MM.1S (cell line): ENCODE measurements at regions not wholly inside any gene's neighbourhood (a gene's known extent, or its start where the extent isn't known, plus 50 kb on each side); places are given as distances from the start of the nearest gene placed in this dataset.

Source experiments
- DNase-seq: peaks from one replicate; pipeline ENCODE4 v3.0.0-alpha.2; 2015
- H2AFZ ChIP-seq: fragments of 300-600 bp; sonication (generic); 2 replicates; pipeline ENCODE4 v1.6.0; 2016; ENCODE audit warnings: antibody characterized with exemption, low read length
- H3F3A ChIP-seq: fragments of 300-600 bp; sonication (generic); 2 replicates; pipeline ENCODE4 v1.6.1; 2016; ENCODE audit warnings: mild to moderate bottlenecking, antibody characterized with exemption, low read length, moderate library complexity, mixed read lengths; ENCODE audit not compliant: insufficient read depth
- H3K27ac ChIP-seq: fragments of 300-600 bp; sonication (generic); 2 replicates; pipeline ENCODE4 v1.5.1; 2016; ENCODE audit warnings: mild to moderate bottlenecking, low read length
- H3K27me3 ChIP-seq: fragments of 300-600 bp; sonication (generic); replicated peaks from 2 replicates; pipeline ENCODE4 v1.6.0; 2016; ENCODE audit warnings: low read length; ENCODE audit not compliant: insufficient read depth
- H3K36me3 ChIP-seq: fragments of 300-600 bp; sonication (generic); replicated peaks from 2 replicates; pipeline ENCODE4 v1.6.1; 2016; ENCODE audit warnings: mild to moderate bottlenecking, low read length, mixed read lengths; ENCODE audit not compliant: insufficient read depth
- H3K4me1 ChIP-seq: fragments of 300-600 bp; sonication (generic); 2 replicates; pipeline ENCODE4 v1.6.1; 2016; ENCODE audit warnings: low read length, mixed read lengths
- H3K4me2 ChIP-seq: fragments of 300-600 bp; sonication (generic); 2 replicates; pipeline ENCODE4 v1.6.0; 2016; ENCODE audit warnings: low read depth, low read length
- H3K4me3 ChIP-seq: fragments of 300-600 bp; sonication (generic); 2 replicates; pipeline ENCODE4 v1.5.1; 2016; ENCODE audit warnings: low read length, mixed read lengths
- H3K79me2 ChIP-seq: fragments of 300-600 bp; sonication (generic); 2 replicates; pipeline ENCODE4 v1.6.1; 2016; ENCODE audit warnings: mixed run types, low read length, mixed read lengths
- H3K9ac ChIP-seq: fragments of 300-600 bp; sonication (generic); 2 replicates; pipeline ENCODE4 v1.6.1; 2016; ENCODE audit warnings: low read length, mixed read lengths
- H3K9me2 ChIP-seq: fragments of 300-600 bp; sonication (generic); replicated peaks from 2 replicates; pipeline ENCODE4 v1.6.1; 2016; ENCODE audit warnings: mild to moderate bottlenecking, low read length, mixed read lengths; ENCODE audit not compliant: insufficient read depth
- H3K9me3 ChIP-seq: fragments of 300-600 bp; sonication (generic); replicated peaks from 2 replicates; pipeline ENCODE4 v1.6.1; 2016; ENCODE audit warnings: mild to moderate bottlenecking, low read length, mixed read lengths; ENCODE audit not compliant: insufficient read depth
- H4K20me1 ChIP-seq: fragments of 300-600 bp; sonication (generic); 2 replicates; pipeline ENCODE4 v1.6.1; 2016; ENCODE audit warnings: mild to moderate bottlenecking, low read length, moderate library complexity, mixed read lengths; ENCODE audit not compliant: insufficient read depth
- EZH2 ChIP-seq: fragments of 300-600 bp; sonication (generic); optimal IDR thresholded peaks from 2 replicates; pipeline ENCODE3; 2017; ENCODE audit warnings: low read depth, mild to moderate bottlenecking, antibody characterized with exemption, low read length, mixed read lengths
- EZH2phosphoT487 ChIP-seq: fragments of 300-600 bp; sonication (generic); IDR thresholded peaks from 2 replicates; pipeline ENCODE4 v1.6.1; 2018; ENCODE audit warnings: antibody characterized with exemption, low read length
- TF ChIP-seq, protein P1 (sequence below): fragments of 300-600 bp; sonication (generic); IDR thresholded peaks from 2 replicates; pipeline ENCODE4 v1.5.1; 2016; ENCODE audit warnings: antibody characterized with exemption, low read length, mixed read lengths

DNA sequence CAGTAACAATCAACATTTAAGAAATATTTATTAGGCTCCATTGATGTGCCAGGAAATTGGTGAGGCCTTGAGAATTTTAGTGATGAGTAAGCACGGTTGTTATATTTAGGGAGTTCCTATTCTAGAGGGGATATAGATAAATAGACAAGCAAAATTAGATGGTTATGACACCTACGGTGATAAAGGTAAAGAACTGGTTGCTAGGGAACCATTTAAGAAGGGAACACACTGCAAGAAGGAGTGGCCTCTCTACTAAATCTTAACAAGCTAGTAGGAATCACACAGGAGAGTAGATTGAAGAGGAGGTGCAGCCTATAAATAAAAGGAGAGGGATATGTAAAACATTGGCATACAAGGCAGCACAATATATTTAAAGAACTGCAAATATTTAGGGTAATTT, 155.2 kb downstream of the LRIG3 start:
- no peak for DNase-seq
- Histone ChIP-seq H4K20me1 (no peaks in the 10 kb centered on the region), H3K9me3 (no peaks in the 10 kb centered on the region), H3K4me3 (no peak overlapping the region), H3K27ac (no peak overlapping the region), H3K27me3 (no peaks in the 10 kb centered on the region), H2AFZ (no peak overlapping the region), H3K4me2 (no peak overlapping the region), H3K79me2 (no peaks in the 10 kb centered on the region), H3K4me1 (peaks cover 10% of the 10 kb centered on the region; the same call in 1 of the 2 replicates), H3K9ac (no peak overlapping the region), H3K36me3 (no peaks in the 10 kb centered on the region), H3K9me2 (no peaks in the 10 kb centered on the region), H3F3A (no peaks in the 10 kb centered on the region)
- no peak for TF ChIP-seq EZH2phosphoT487
- TF ChIP-seq, protein P1, sequence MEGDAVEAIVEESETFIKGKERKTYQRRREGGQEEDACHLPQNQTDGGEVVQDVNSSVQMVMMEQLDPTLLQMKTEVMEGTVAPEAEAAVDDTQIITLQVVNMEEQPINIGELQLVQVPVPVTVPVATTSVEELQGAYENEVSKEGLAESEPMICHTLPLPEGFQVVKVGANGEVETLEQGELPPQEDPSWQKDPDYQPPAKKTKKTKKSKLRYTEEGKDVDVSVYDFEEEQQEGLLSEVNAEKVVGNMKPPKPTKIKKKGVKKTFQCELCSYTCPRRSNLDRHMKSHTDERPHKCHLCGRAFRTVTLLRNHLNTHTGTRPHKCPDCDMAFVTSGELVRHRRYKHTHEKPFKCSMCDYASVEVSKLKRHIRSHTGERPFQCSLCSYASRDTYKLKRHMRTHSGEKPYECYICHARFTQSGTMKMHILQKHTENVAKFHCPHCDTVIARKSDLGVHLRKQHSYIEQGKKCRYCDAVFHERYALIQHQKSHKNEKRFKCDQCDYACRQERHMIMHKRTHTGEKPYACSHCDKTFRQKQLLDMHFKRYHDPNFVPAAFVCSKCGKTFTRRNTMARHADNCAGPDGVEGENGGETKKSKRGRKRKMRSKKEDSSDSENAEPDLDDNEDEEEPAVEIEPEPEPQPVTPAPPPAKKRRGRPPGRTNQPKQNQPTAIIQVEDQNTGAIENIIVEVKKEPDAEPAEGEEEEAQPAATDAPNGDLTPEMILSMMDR, result no peak
- no peak for TF ChIP-seq EZH2

GRCh38 chr12:58765653-58766512, 154.4 kb downstream of the LRIG3 start:
- Histone ChIP-seq H3K27ac (no peak overlapping the region), H3F3A (no peaks in the 10 kb centered on the region), H3K9me2 (no peaks in the 10 kb centered on the region), H3K27me3 (no peaks in the 10 kb centered on the region), H2AFZ (no peak overlapping the region), H3K4me2 (no peak overlapping the region), H3K4me1 (peaks cover 10% of the 10 kb centered on the region; the same call in 1 of the 2 replicates), H3K9ac (no peak overlapping the region), H3K79me2 (no peaks in the 10 kb centered on the region), H3K36me3 (no peaks in the 10 kb centered on the region), H4K20me1 (no peaks in the 10 kb centered on the region), H3K4me3 (no peak overlapping the region), H3K9me3 (no peaks in the 10 kb centered on the region)
- no peak for DNase-seq
- TF ChIP-seq, protein P1, result no peak
- no peak for TF ChIP-seq EZH2
- TF ChIP-seq EZH2phosphoT487, result no peak

DNA sequence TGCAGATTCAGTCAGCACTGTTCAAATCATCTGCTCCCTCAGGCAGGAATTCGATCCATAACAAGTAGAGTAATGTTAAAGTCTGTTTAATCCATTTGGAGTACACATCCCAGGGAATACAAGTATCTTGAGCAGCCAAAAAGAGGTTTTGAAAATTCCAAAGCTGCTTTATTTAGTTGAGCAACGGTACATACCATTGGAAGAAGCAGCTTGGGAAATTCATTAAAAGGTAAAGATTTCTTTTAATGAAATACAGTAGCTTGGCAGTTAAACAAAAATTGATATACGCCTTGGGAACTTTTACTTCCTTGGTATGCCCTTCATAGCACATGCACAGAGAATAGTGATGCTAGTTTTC, 153.8 kb downstream of the LRIG3 start:
- no peak for TF ChIP-seq EZH2
- TF ChIP-seq, protein P1, result no peak
- no peak for TF ChIP-seq EZH2phosphoT487
- Histone ChIP-seq H3K36me3 (no peaks in the 10 kb centered on the region), H4K20me1 (no peaks in the 10 kb centered on the region), H3K4me1 (peaks cover 10% of the 10 kb centered on the region; the same call in 1 of the 2 replicates), H2AFZ (no peak overlapping the region), H3K9me3 (no peaks in the 10 kb centered on the region), H3K27me3 (no peaks in the 10 kb centered on the region), H3K27ac (no peak overlapping the region), H3K9me2 (no peaks in the 10 kb centered on the region), H3K79me2 (no peaks in the 10 kb centered on the region), H3K4me2 (no peak overlapping the region), H3F3A (no peaks in the 10 kb centered on the region), H3K4me3 (no peak overlapping the region), H3K9ac (no peak overlapping the region)
- no peak for DNase-seq
